Mesenchymal stem cell (in vitro differentiated cells and primary cell): ENCODE measurements at regions not wholly inside any gene's neighbourhood (a gene's known extent, or its start where the extent isn't known, plus 50 kb on each side); places are given as distances from the start of the nearest gene placed in this dataset.

Experiments used
- DNase-seq: peaks from one replicate; pipeline ENCODE4 v3.0.0-alpha.2; 2013
- H2AFZ ChIP-seq: one replicate; pipeline ENCODE4 v1.6.1; 2013; ENCODE audit warnings: low read depth, mild to moderate bottlenecking, control low read depth, inconsistent platforms, low read length, moderate library complexity
- H2AK5ac ChIP-seq: 2 replicates; pipeline ENCODE4 v1.6.1; 2013; ENCODE audit warnings: low read length, moderate library complexity, mild to moderate bottlenecking, inconsistent platforms; ENCODE audit not compliant: severe bottlenecking
- H2BK120ac ChIP-seq: one replicate; pipeline ENCODE4 v1.6.1; 2013; ENCODE audit warnings: low read depth, mild to moderate bottlenecking, inconsistent platforms, low read length, moderate library complexity
- H2BK12ac ChIP-seq, 2 experiments: one replicate each; pipeline ENCODE4 v1.6.1; 2013; ENCODE audit warnings: inconsistent platforms in 2 of 2, low read length in 2 of 2, mild to moderate bottlenecking in 2 of 2, moderate library complexity in 2 of 2, control low read depth in 1 of 2
- H2BK15ac ChIP-seq: one replicate; pipeline ENCODE4 v1.6.1; 2013; ENCODE audit warnings: mild to moderate bottlenecking, low read depth, inconsistent platforms; ENCODE audit not compliant: poor library complexity, severe bottlenecking
- H2BK5ac ChIP-seq: 2 replicates; pipeline ENCODE4 v1.6.1; 2013; ENCODE audit warnings: low read depth, mild to moderate bottlenecking, low read length, control low read depth, inconsistent platforms; ENCODE audit not compliant: poor library complexity, severe bottlenecking
- H3K14ac ChIP-seq, 2 experiments: one replicate each; pipeline ENCODE4 v1.6.1; 2013; ENCODE audit warnings: inconsistent platforms in 2 of 2, low read length in 2 of 2, control low read depth in 1 of 2, mild to moderate bottlenecking in 1 of 2, moderate library complexity in 1 of 2
- H3K18ac ChIP-seq, 2 experiments: one replicate each; pipeline ENCODE4 v1.6.1; 2013; ENCODE audit warnings: inconsistent platforms in 2 of 2, low read length in 2 of 2, control low read depth in 1 of 2, low read depth in 1 of 2, mild to moderate bottlenecking in 1 of 2
- H3K23ac ChIP-seq, 2 experiments: one replicate each; pipeline ENCODE4 v1.6.1; 2013; ENCODE audit warnings: inconsistent platforms in 2 of 2, low read length in 2 of 2, mild to moderate bottlenecking in 2 of 2, moderate library complexity in 2 of 2, control low read depth in 1 of 2
- H3K27ac ChIP-seq: 2 replicates; pipeline ENCODE4 v1.5.1; 2013; ENCODE audit warnings: mild to moderate bottlenecking, moderate library complexity, low read length, control low read depth, inconsistent platforms; ENCODE audit not compliant: poor library complexity, severe bottlenecking
- H3K27me3 ChIP-seq, 2 experiments: 2 replicates each; pipeline versions ENCODE4 v1.6.1 to v1.7.0; 2013; ENCODE audit warnings: low read length in 2 of 2, mild to moderate bottlenecking in 2 of 2, moderate library complexity in 2 of 2, control low read depth in 1 of 2, inconsistent platforms in 1 of 2; ENCODE audit not compliant: control insufficient read depth in 1 of 2, insufficient read depth in 1 of 2
- H3K36me3 ChIP-seq, 2 experiments: 2 replicates each; pipeline versions ENCODE4 v1.6.1 to v1.7.0; 2013; ENCODE audit warnings: low read length in 2 of 2, control low read depth in 1 of 2, inconsistent platforms in 1 of 2, low read depth in 1 of 2, mild to moderate bottlenecking in 1 of 2; ENCODE audit not compliant: insufficient read depth in 2 of 2, control insufficient read depth in 1 of 2
- H3K4ac ChIP-seq, 2 experiments: one replicate each; pipeline ENCODE4 v1.6.1; 2013; ENCODE audit warnings: inconsistent platforms in 2 of 2, low read length in 2 of 2, mild to moderate bottlenecking in 2 of 2, moderate library complexity in 2 of 2, control low read depth in 1 of 2, low read depth in 1 of 2
- H3K4me1 ChIP-seq: 2 replicates; pipeline ENCODE4 v1.6.1; 2013; ENCODE audit warnings: low read depth, low read length, control low read depth; ENCODE audit not compliant: control insufficient read depth, insufficient read depth
- H3K4me2 ChIP-seq: 2 replicates; pipeline ENCODE4 v1.6.1; 2013; ENCODE audit warnings: low read length, mild to moderate bottlenecking, inconsistent platforms; ENCODE audit not compliant: poor library complexity, severe bottlenecking
- H3K4me3 ChIP-seq, 2 experiments: 2 replicates each; pipeline versions ENCODE4 v1.5.1 to v1.7.0; 2013; ENCODE audit warnings: low read length in 2 of 2, mild to moderate bottlenecking in 2 of 2, control low read depth in 1 of 2, low read depth in 1 of 2; ENCODE audit not compliant: insufficient read depth in 1 of 2
- H3K79me1 ChIP-seq: replicated peaks from 2 replicates; pipeline ENCODE4 v1.6.1; 2013; ENCODE audit warnings: mild to moderate bottlenecking, control low read depth, low read length, inconsistent platforms; ENCODE audit not compliant: poor library complexity, severe bottlenecking
- H3K9ac ChIP-seq: 2 replicates; pipeline ENCODE4 v1.7.0; 2013; ENCODE audit warnings: mild to moderate bottlenecking, low read length, moderate library complexity
- H3K9me3 ChIP-seq: 2 replicates; pipeline ENCODE4 v1.7.0; 2013; ENCODE audit warnings: mild to moderate bottlenecking, low read length; ENCODE audit not compliant: control insufficient read depth
- H4K8ac ChIP-seq: one replicate; pipeline ENCODE4 v1.6.1; 2013; ENCODE audit warnings: inconsistent platforms, mild to moderate bottlenecking, low read length, moderate library complexity
- H4K91ac ChIP-seq: one replicate; pipeline ENCODE4 v1.6.1; 2013; ENCODE audit warnings: mild to moderate bottlenecking, low read length, inconsistent platforms
- WGBS: methylation state at CpG from one replicate; pipeline ENCODE4 v1.1.7; 2013; ENCODE audit warnings: mixed read lengths; 5-methylcytosine and 5-hydroxymethylcytosine counted together

DNA sequence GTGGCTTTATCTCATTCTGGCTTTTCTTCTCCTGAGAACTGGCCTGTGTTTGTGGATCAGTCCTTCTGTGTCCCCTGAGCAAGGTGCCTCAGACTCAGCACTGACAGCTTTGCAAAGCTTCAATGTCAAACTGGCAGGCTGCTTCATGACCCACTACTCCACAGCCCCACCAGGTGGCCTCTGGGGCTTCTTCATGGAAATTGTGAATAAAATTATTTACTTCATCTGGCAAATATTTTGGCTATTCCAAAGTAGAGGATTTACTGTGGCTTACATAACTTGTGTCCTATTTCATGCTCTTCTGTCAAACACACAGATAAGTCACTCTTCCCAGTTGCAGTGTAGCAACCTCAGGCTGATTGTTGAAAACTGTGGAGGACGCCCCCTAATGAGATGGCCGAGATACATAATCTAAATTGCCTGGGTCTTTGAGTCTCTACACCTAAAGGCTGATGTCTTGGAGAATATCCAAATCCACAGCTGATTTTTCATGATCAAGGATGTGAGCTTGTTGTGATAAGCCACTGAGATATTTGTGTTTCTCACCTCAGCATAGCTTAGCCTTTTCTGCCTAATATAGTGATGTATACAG lies 721.9 kb upstream of the SLC10A2 start:
- no peaks in the 10 kb centered on the region for H3K36me3 ChIP-seq
- H3K4ac ChIP-seq: no peak overlapping the region
- H3K9me3 ChIP-seq: peaks cover 3% of the 10 kb centered on the region
- no peak overlapping the region for H2BK5ac ChIP-seq
- H3K18ac ChIP-seq: no peak overlapping the region
- no peak overlapping the region for H2BK12ac ChIP-seq
- H4K91ac ChIP-seq: no peak overlapping the region
- H3K14ac ChIP-seq: no peak overlapping the region
- H3K4me2 ChIP-seq: no peak overlapping the region
- no peak overlapping the region for H4K8ac ChIP-seq
- H3K4me1 ChIP-seq: no peaks in the 10 kb centered on the region
- H3K79me1 ChIP-seq: no peaks in the 10 kb centered on the region
- H2AFZ ChIP-seq: no peak overlapping the region
- H3K4me3 ChIP-seq: no peak overlapping the region
- no peak overlapping the region for H3K27ac ChIP-seq
- no peak for DNase-seq
- H3K9ac ChIP-seq: no peak overlapping the region
- H3K23ac ChIP-seq: no peak overlapping the region
- no peak overlapping the region for H2BK120ac ChIP-seq
- WGBS: 74% methylated on average over 2 of the region's 2 CpGs
- H2BK15ac ChIP-seq: no peak overlapping the region
- no peaks in the 10 kb centered on the region for H3K27me3 ChIP-seq
- H2AK5ac ChIP-seq: no peak overlapping the region

DNA sequence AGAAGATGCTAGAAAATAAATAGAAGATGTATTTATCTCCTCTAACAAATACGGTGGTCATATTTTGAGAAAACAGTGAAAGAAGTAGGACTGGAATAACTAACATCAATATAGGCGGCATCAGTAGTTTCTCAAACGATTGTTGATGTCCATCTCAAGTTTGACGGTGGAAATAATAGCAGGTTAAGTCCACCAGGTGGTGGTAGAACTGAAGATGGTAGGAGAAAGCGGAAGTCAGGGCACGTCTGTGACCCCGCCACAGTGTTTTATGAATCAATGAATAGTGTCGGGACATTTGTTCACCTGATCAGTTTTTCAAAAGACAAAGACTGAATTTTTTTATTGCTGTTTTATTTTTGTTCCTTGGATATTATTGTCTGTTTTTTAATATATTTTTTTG lies 706.4 kb upstream of the SLC10A2 start:
- Histone ChIP-seq H2BK120ac (no peak overlapping the region), H3K23ac (no peak overlapping the region), H3K36me3 (no peaks in the 10 kb centered on the region), H2BK5ac (no peak overlapping the region), H3K9ac (no peak overlapping the region), H3K27ac (no peak overlapping the region), H2BK15ac (no peak overlapping the region), H2BK12ac (no peak overlapping the region), H4K91ac (no peak overlapping the region), H3K4me1 (no peaks in the 10 kb centered on the region), H2AK5ac (no peak overlapping the region), H4K8ac (no peak overlapping the region), H2AFZ (no peak overlapping the region), H3K18ac (no peak overlapping the region), H3K79me1 (no peaks in the 10 kb centered on the region), H3K4me2 (no peak overlapping the region), H3K14ac (no peak overlapping the region), H3K4ac (no peak overlapping the region), H3K27me3 (no peaks in the 10 kb centered on the region), H3K4me3 (no peak overlapping the region), H3K9me3 (peaks cover 11% of the 10 kb centered on the region)
- 69% methylated on average over 7 of the region's 8 CpGs for WGBS
- DNase-seq: no peak

DNA sequence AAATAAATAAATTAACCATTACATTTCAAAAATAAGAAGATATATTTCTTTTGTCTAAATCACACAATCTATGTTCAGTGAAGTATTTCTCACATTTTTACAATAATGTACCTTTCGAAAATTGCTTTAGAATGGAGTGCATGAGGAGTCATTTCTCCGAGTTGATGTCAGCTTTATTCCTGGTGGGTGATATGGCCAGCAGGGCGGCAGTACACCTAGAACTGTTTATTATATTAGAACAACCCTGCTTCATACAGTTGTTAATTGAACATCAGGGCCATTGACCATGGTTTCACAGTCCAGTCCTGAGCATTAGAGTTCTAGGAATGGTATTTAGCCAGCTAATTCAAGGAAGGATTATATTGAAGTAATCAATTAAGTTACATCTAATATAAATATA lies 696.3 kb upstream of the SLC10A2 start:
- H4K91ac ChIP-seq: no peak overlapping the region
- H3K79me1 ChIP-seq: no peaks in the 10 kb centered on the region
- WGBS: 89% methylated on average over 3 of the region's 3 CpGs
- no peak overlapping the region for H2BK12ac ChIP-seq
- no peaks in the 10 kb centered on the region for H3K27me3 ChIP-seq
- no peak overlapping the region for H3K4me3 ChIP-seq
- H3K36me3 ChIP-seq: no peaks in the 10 kb centered on the region
- H3K18ac ChIP-seq: no peak overlapping the region
- H2BK5ac ChIP-seq: no peak overlapping the region
- no peak overlapping the region for H3K14ac ChIP-seq
- no peak overlapping the region for H3K27ac ChIP-seq
- H3K9ac ChIP-seq: no peak overlapping the region
- H3K4me2 ChIP-seq: no peak overlapping the region
- H2BK15ac ChIP-seq: no peak overlapping the region
- no peak for DNase-seq
- no peaks in the 10 kb centered on the region for H3K9me3 ChIP-seq
- H2AK5ac ChIP-seq: no peak overlapping the region
- no peak overlapping the region for H3K4ac ChIP-seq
- H4K8ac ChIP-seq: no peak overlapping the region
- no peaks in the 10 kb centered on the region for H3K4me1 ChIP-seq
- no peak overlapping the region for H2AFZ ChIP-seq
- H3K23ac ChIP-seq: no peak overlapping the region
- no peak overlapping the region for H2BK120ac ChIP-seq

DNA sequence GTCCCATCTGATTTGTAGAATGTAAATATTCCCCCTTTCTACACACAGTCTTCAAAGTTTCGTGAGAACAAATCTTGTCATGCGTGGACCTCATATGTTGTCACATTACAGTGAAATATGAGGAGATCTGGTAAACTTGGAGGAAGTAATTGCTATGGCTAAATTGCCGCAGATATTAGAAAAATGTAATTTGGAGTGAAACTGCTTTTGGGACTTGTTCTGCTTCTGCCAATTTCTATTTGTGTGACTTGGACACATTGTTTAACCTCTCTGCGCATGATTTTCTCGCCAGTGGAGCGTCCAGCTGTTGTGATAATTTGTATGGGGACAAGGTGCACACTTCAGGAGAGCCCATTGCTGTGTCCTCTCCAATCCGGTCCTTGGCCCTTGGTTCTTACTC lies 693.1 kb upstream of the SLC10A2 start:
- Histone ChIP-seq H2BK120ac (no peak overlapping the region), H3K79me1 (no peaks in the 10 kb centered on the region), H3K14ac (no peak overlapping the region), H3K27me3 (no peaks in the 10 kb centered on the region), H3K18ac (no peak overlapping the region), H3K23ac (no peak overlapping the region), H3K9me3 (peaks cover 3% of the 10 kb centered on the region), H2BK15ac (no peak overlapping the region), H3K36me3 (no peaks in the 10 kb centered on the region), H3K4ac (no peak overlapping the region), H3K27ac (no peak overlapping the region), H2AK5ac (no peak overlapping the region), H2BK5ac (no peak overlapping the region), H3K4me3 (no peak overlapping the region), H2AFZ (no peak overlapping the region), H3K9ac (no peak overlapping the region), H4K8ac (no peak overlapping the region), H3K4me1 (no peaks in the 10 kb centered on the region), H4K91ac (no peak overlapping the region), H3K4me2 (no peak overlapping the region), H2BK12ac (no peak overlapping the region)
- WGBS: 67% methylated on average over 7 of the region's 7 CpGs
- DNase-seq: no peak
